ENCODE measurements at regions not wholly inside any gene's neighbourhood (a gene's known extent, or its start where the extent isn't known, plus 50 kb on each side); places are given as distances from the start of the nearest gene placed in this dataset.

DNA sequence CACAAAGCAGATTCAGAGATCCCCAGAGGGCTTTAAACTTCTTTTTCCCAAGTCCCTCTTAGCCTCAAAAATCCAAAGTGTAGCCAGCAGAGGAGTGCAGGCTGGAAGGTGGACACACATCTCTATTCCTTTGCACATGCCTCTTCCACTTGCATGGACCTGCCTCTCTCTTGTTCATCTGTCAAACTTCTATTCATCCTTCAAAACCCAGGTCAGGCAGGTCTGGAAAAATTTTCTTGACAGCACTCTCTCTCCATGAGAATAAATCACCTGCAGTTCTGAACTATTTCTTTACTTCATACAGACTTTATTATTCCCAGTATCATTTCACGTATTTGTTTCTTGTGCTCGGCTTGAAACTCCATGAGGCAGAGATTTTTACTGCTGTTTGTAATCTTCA lies 127.5 kb downstream of the SS18 start:
- TF ChIP-seq CTCF (IDR thresholded peaks at IDR 0.05), result no peak
- H3K9me3 Mint-ChIP-seq, result no peaks in the 10 kb centered on the region
- H3K27ac Mint-ChIP-seq, result no peak overlapping the region

DNA sequence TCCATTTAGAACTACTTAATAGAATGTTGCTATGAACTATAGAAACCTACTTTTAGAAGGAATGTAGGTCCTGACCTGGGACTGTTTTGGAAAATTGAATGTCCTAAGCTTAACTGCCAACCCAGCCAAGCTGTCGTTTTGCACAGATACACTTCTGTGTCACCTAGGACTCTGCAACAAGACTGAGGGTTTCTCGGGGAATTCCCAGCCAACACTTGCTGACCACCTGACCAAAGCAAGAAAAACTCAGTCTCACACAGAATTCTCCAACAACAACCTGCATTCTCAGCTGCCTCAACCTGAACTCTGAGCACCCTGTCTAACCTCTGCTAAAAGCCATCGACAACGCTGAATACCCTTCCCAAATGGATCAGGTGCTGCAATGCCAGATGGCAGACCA lies 128.2 kb downstream of the SS18 start:
- Mint-ChIP-seq H3K36me3 (ENCODE audit: low read depth) (no peaks in the 10 kb centered on the region), H3K4me3 (no peak overlapping the region), H3K9me3 (peaks cover 2% of the 10 kb centered on the region), H3K27me3 (ENCODE audit: low read depth, poor library complexity) (no peaks in the 10 kb centered on the region), H3K27ac (no peak overlapping the region), H3K4me1 (peaks cover 28% of the 10 kb centered on the region)
- no peak for DNase-seq
- TF ChIP-seq CTCF (IDR thresholded peaks at IDR 0.05), result no peak

More for the DNA sequence above, 127.5 kb downstream of the SS18 start:
- no peaks in the 10 kb centered on the region for H3K27me3 Mint-ChIP-seq (ENCODE audit: low read depth, poor library complexity)
- peaks cover 22% of the 10 kb centered on the region for H3K4me1 Mint-ChIP-seq
- no peak overlapping the region for H3K4me3 Mint-ChIP-seq
- DNase-seq, result no peak
- H3K36me3 Mint-ChIP-seq (ENCODE audit: low read depth), result no peaks in the 10 kb centered on the region

DNA sequence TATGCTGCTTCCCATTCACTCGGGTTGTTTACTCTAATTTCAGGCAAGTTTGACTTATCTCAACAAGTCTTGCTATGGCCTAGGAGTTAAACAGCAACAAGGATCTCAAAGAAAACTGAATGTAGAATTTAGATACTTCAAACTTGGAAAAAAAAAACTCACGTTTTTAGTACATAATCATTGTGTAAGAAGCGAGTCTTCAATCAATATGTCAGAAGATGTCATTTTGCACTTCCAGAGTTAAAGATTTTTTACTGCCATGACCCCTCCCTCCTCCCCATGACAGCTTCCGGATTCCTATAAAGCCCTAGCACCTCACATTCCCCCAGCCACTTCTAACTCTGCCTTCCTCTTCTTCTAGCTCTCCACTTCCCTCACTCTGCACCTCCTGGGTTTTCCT lies 133.4 kb downstream of the SS18 start:
- H3K4me1 Mint-ChIP-seq, result peaks cover 8% of the 10 kb centered on the region
- peaks cover 3% of the 10 kb centered on the region for H3K9me3 Mint-ChIP-seq
- H3K27me3 Mint-ChIP-seq (ENCODE audit: low read depth, poor library complexity), result peaks cover 7% of the 10 kb centered on the region
- no peaks in the 10 kb centered on the region for H3K36me3 Mint-ChIP-seq (ENCODE audit: low read depth)
- no peak for DNase-seq
- H3K27ac Mint-ChIP-seq, result no peak overlapping the region
- TF ChIP-seq CTCF (IDR thresholded peaks at IDR 0.05), result no peak
- no peak overlapping the region for H3K4me3 Mint-ChIP-seq

- no peak overlapping the region for H3K4me3 Mint-ChIP-seq
- H3K27ac Mint-ChIP-seq, result no peak overlapping the region
- H3K9me3 Mint-ChIP-seq, result peaks cover 10% of the 10 kb centered on the region
- no peaks in the 10 kb centered on the region for H3K36me3 Mint-ChIP-seq (ENCODE audit: low read depth)
- TF ChIP-seq CTCF (IDR thresholded peaks at IDR 0.05), result no peak
- no peak for DNase-seq
- H3K27me3 Mint-ChIP-seq (ENCODE audit: low read depth, poor library complexity), result peaks cover 12% of the 10 kb centered on the region
- peaks cover 8% of the 10 kb centered on the region for H3K4me1 Mint-ChIP-seq
These were observed 137.3 kb downstream of the SS18 start for GRCh38 chr18:25953111-25953510.

DNA sequence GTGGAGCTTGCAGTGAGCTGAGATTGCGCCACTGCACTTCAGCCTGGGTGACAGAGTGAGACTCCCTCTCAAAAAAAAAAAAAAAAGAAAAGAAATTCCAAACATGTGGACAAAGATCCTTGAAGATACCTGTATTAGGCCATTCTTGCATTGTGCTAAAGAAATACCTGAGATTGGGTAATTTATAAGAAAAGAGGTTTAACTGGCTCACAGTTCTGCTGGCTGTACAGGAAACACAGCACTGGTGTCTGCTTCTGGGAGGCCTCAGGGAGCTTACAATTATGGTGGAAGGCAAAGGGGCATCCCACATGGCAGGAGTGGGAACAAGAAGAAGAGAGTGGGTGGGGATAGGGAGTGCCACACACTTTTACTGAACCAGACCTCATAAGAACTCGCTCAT lies 140.1 kb downstream of the SS18 start:
- TF ChIP-seq CTCF (IDR thresholded peaks at IDR 0.05), result no peak
- no peaks in the 10 kb centered on the region for H3K36me3 Mint-ChIP-seq (ENCODE audit: low read depth)
- no peak overlapping the region for H3K4me3 Mint-ChIP-seq
- H3K4me1 Mint-ChIP-seq, result no peaks in the 10 kb centered on the region
- no peak overlapping the region for H3K27ac Mint-ChIP-seq
- H3K27me3 Mint-ChIP-seq (ENCODE audit: low read depth, poor library complexity), result peaks cover 5% of the 10 kb centered on the region
- peaks cover 7% of the 10 kb centered on the region for H3K9me3 Mint-ChIP-seq
- no peak for DNase-seq

GRCh38 chr18:25946540-25946939 lies 143.9 kb downstream of the SS18 start:
- no peak for TF ChIP-seq CTCF (IDR thresholded peaks at IDR 0.05)
- no peak overlapping the region for H3K4me3 Mint-ChIP-seq
- no peak overlapping the region for H3K27ac Mint-ChIP-seq
- no peaks in the 10 kb centered on the region for H3K4me1 Mint-ChIP-seq
- peaks cover 10% of the 10 kb centered on the region for H3K27me3 Mint-ChIP-seq (ENCODE audit: low read depth, poor library complexity)
- DNase-seq, result no peak
- no peaks in the 10 kb centered on the region for H3K36me3 Mint-ChIP-seq (ENCODE audit: low read depth)
- H3K9me3 Mint-ChIP-seq, result peaks cover 7% of the 10 kb centered on the region
